GM18861 (cell line): ENCODE measurements at regions not wholly inside any gene's neighbourhood (a gene's known extent, or its start where the extent isn't known, plus 50 kb on each side); places are given as distances from the start of the nearest gene placed in this dataset.
A peak's percentile ranks its signal among the peaks of the same experiment; 100 is the strongest.

Source experiments
- ATAC-seq: cut with Tn5 transposase; IDR thresholded peaks from one replicate; pipeline ENCODE4 v1.9.1; 2021; ENCODE audit not compliant: unreplicated experiment

- no peak for ATAC-seq
Measured at GRCh38 chr4:163863082-163863481, 368.6 kb downstream of the TMA16 start.

DNA sequence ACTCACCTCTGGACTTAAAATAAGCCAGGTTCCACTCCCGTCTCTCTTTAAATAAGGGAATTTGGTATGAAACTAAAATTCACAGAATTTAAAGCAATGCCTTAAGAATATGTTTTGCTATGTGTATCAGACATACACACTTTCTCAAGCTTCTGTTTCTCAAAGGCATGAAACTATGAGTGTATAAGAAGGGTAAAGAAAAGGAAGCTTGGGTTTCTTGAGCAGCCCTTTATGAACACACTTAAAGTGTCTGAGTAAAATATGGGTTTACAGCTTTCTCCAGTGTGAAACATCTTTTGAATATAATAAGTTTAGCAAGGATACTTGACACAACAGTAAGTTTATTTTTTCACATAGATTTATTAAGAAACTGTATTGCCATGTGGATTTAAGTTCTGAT is 370.5 kb downstream of the TMA16 start:
- no peak for ATAC-seq

DNA sequence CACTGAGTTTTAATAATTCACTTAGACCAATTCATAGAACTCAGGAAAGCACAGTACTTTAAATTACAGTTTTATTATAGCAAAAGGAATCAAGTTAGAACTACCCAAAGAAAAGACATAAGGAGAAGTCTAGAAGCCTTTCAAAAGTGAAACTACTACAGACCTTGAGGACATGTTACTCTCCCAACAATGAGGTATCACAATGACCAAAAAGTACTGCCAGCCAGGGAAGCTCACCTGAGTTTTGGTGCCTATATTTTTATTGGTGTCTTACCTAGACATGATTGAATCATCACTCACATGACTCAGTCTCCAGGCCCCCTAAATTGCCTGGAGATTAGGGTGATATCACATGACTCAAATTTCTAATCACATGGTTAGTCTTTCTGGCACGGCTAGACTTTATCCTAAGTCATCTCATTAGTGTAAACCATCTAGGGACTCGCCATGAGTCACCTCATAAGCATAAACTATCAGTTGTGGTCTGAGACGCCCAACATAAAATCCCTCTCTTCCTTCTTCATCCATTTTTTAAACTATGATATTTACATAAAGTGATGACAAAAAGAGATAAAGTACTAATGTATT is 372.3 kb downstream of the TMA16 start:
- ATAC-seq, result peak; percentile 51

DNA sequence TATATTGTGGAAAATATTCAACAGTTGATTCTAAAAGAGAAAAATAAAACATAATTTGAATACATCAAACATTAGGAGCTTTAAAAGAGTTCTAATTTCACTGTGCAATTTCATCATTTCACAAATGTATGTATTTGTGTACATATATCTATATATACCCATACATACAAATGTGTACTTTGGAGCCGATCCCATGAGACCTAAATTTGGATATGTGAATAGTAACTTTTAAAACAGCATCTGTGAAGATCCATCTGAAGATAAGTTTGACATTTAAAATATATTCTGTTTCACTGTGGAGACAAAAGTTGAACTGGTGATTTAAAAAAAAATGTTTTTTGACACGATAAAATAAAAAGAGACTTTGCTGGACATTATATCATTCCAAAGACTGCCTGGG is 374.0 kb downstream of the TMA16 start:
- ATAC-seq, result no peak

GRCh38 chr4:163871078-163871477 is 376.6 kb downstream of the TMA16 start:
- ATAC-seq, result no peak

- ATAC-seq, result no peak
Measured at GRCh38 chr4:163875327-163875726, 380.8 kb downstream of the TMA16 start.

GRCh38 chr4:163878336-163879121 is 384.0 kb downstream of the TMA16 start:
- ATAC-seq, result no peak

GRCh38 chr4:163892417-163892816 is 397.9 kb downstream of the TMA16 start:
- ATAC-seq, result no peak

- ATAC-seq, result no peak
Measured at GRCh38 chr4:163895378-163896005, 401.0 kb downstream of the TMA16 start.

GRCh38 chr4:163901319-163901718 is 406.8 kb downstream of the TMA16 start:
- ATAC-seq, result no peak

GRCh38 chr4:163902417-163902816 is 407.9 kb downstream of the TMA16 start:
- no peak for ATAC-seq

DNA sequence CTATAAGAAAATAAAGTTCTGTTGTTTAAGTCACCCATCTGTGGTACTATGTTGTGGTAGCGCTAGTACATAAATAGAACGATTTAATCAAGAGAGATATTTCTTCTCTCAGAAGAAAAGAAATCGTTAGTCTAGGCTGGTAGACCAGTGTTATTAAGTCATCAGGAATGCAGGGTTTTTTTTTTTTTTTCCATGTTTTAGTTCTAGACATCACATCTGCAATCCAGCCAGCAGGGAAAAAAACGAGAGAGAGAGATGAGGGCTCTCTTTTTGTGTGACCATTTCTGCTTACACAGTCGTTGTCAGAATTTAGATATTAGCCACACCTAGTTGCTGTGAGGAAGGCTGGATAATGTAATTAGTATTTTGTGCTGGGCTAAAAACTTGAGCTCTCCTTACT is 417.4 kb downstream of the TMA16 start:
- ATAC-seq, result no peak

DNA sequence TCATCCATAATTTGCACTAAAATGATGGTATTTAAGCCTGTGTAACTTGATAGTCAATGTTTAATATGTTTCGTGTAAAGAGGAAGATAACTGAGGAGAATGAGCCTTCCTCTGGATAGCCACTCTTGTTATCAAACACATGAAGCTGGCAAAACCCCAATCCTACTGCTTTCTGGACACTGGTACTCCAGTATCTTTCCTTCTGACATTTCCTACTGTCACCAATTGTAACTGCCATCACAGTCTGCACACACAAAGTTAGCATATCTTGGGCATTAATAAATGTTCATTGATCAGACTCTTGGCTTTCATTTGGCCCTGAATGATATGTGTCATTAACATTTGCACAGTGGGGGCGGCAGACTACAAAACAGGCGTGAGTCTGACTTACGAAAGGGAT is 419.1 kb downstream of the TMA16 start:
- no peak for ATAC-seq

DNA sequence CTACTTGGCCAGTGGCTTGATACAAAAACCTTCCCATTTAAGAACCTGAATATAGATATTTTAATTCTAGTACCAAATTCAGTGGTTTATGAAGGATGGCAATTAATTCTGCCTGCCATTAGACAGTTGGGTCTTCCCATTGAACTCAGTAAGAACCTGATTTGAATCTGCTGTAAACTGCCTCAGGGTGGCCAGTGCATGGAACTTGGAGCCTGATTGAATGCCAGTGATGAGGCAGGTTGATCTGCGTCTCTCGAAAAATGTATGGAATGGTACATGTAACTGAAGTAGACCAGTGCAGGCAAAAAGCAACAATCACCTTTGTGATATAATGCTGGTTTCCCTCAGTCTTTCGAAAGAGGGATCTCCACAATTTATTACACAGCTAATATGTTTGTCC is 421.4 kb downstream of the TMA16 start:
- ATAC-seq, result no peak

- no peak for ATAC-seq
Measured at GRCh38 chr4:163920426-163920825, 425.9 kb downstream of the TMA16 start.

GRCh38 chr4:163922302-163922701 is 427.8 kb downstream of the TMA16 start:
- ATAC-seq, result no peak

- ATAC-seq, result no peak
Measured at GRCh38 chr4:163923092-163923491, 428.6 kb downstream of the TMA16 start.

DNA sequence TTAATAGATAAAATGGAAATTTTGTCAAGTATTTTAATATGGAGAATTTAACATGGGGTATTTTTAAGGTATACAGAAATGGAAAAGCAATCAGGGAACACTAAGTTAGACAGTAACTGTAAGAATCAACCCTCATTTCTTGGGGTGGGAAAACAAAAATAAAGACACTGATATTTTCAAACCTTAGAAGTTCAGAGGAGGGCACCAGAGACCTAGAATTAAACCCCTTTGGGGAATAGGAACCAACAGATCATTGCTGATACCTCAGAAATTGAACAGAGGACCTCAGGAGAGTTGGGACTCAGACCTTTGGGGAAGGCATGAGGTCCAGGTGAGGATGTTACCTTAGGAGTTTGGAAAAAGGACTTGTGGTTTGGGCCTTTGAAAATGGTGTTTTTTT is 435.6 kb downstream of the TMA16 start:
- no peak for ATAC-seq

DNA sequence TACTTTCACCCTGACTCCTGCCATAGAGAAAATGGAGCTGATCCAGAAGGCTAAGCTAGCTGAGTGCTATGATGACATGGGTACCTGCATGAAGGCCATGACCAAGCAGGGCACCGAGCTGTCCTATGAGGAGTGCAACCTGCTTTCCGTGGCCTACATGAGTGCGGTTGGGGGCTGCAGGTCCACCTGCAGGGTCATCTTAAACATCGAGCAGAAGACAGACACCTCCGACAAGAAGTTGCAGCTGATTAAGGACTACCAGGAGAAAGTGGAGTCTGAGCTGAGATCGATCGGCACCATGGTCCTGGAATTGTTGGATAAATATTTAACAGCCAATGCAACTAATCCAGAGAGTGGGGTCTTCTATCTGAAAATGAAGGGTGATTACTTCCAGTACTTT is 438.0 kb downstream of the TMA16 start:
- no peak for ATAC-seq

DNA sequence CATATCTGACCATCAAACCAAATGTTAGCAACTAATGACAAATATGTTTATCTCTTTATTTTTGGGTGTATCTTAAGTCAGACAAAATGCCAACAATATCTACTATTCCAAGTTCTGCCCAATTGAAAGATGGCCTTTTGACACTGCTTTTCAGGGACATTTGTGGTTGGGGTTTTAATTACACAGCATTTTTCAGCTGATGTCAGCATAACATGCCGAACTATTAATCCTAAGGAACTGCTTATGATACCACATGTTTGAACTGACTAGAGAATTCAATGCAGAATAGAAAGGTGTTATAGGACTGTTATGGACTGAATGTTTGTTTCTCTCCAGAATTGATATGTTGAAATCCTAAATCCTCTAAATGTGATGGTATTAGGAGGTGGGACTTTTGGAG is 445.1 kb downstream of the TMA16 start:
- no peak for ATAC-seq

GRCh38 chr4:163941221-163941905 is 446.9 kb downstream of the TMA16 start:
- no peak for ATAC-seq
